Muscle layer of duodenum (tissue), 2 donors: ENCODE measurements at regions not wholly inside any gene's neighbourhood (a gene's known extent, or its start where the extent isn't known, plus 50 kb on each side); places are given as distances from the start of the nearest gene placed in this dataset.
"Not testable (repeated sequence)": the region's sequence is repeated elsewhere in the genome, so short reads cannot be mapped to it uniquely, and the experiment has no call there.

ENCODE experiments used
- H3K27ac ChIP-seq: one replicate; pipeline ENCODE4 v1.7.0; 2013; ENCODE audit warnings: mild to moderate bottlenecking, low read length
- H3K27me3 ChIP-seq: one replicate; pipeline ENCODE4 v1.7.0; 2013; ENCODE audit warnings: low read depth, mild to moderate bottlenecking, control low read depth, low read length
- H3K36me3 ChIP-seq, 2 donors: one replicate each; pipeline ENCODE4 v1.7.0; 2013; ENCODE audit warnings: low read length in 2 of 2, control low read depth in 1 of 2, mild to moderate bottlenecking in 1 of 2; ENCODE audit not compliant: insufficient read depth in 2 of 2, control insufficient read depth in 1 of 2
- H3K4me1 ChIP-seq, 2 donors: one replicate each; pipeline ENCODE4 v1.7.0; 2013; ENCODE audit warnings: low read length in 2 of 2, mild to moderate bottlenecking in 2 of 2, control low read depth in 1 of 2, moderate library complexity in 1 of 2; ENCODE audit not compliant: insufficient read depth in 2 of 2, control insufficient read depth in 1 of 2
- H3K4me3 ChIP-seq, 2 donors: one replicate each; pipeline ENCODE4 v1.7.0; 2013; ENCODE audit warnings: low read length in 2 of 2, low read depth in 1 of 2, mild to moderate bottlenecking in 1 of 2
- H3K9me3 ChIP-seq, 2 donors: one replicate each; pipeline ENCODE4 v1.7.0; 2013; ENCODE audit warnings: low read length in 2 of 2, control low read depth in 1 of 2, mild to moderate bottlenecking in 1 of 2; ENCODE audit not compliant: control insufficient read depth in 1 of 2
- donor health status: healthy.

GRCh38 chr3:44128057-44128775 is 113.5 kb upstream of the TOPAZ1 start:
- no peaks in the 10 kb centered on the region for H3K36me3 ChIP-seq
- no peaks in the 10 kb centered on the region for H3K4me1 ChIP-seq
- no peak overlapping the region for H3K27ac ChIP-seq
- H3K4me3 ChIP-seq: no peak overlapping the region
- H3K27me3 ChIP-seq: no peaks in the 10 kb centered on the region
- H3K9me3 ChIP-seq: no peaks in the 10 kb centered on the region

GRCh38 chr3:44130249-44130648 is 111.4 kb upstream of the TOPAZ1 start:
- Histone ChIP-seq H3K27ac (no peak overlapping the region), H3K27me3 (no peaks in the 10 kb centered on the region), H3K4me3 (no peak overlapping the region), H3K36me3 (no peaks in the 10 kb centered on the region), H3K9me3 (no peaks in the 10 kb centered on the region), H3K4me1 (no peaks in the 10 kb centered on the region)

DNA sequence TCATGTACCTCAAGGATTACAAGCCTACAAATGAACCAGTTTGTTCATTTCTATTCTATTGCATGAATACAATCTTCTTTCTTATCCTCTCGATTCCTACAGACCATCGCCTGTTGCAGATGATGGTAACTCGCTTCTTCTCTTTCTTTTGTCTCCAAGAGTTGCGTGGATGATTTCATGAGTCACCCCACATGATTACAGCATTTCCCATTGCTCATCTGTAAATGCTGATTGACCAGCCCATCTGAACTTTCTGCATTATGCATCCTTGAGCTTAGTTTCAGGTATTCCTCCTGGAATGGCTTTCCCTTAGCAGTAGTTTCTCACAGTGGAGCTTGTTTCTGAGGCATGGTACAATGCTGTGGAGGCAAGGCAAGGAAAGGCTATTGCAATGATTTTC is 109.6 kb upstream of the TOPAZ1 start:
- no peaks in the 10 kb centered on the region for H3K27me3 ChIP-seq

GRCh38 chr3:44132593-44132992 is 109.1 kb upstream of the TOPAZ1 start:
- no peaks in the 10 kb centered on the region for H3K4me1 ChIP-seq
- no peak overlapping the region for H3K27ac ChIP-seq
- no peaks in the 10 kb centered on the region for H3K36me3 ChIP-seq
- no peaks in the 10 kb centered on the region for H3K27me3 ChIP-seq
- H3K9me3 ChIP-seq: no peaks in the 10 kb centered on the region
- H3K4me3 ChIP-seq: no peak overlapping the region

More for the DNA sequence above, 109.6 kb upstream of the TOPAZ1 start:
- no peaks in the 10 kb centered on the region for H3K36me3 ChIP-seq
- no peaks in the 10 kb centered on the region for H3K4me1 ChIP-seq
- H3K4me3 ChIP-seq: no peak overlapping the region
- no peaks in the 10 kb centered on the region for H3K9me3 ChIP-seq
- no peak overlapping the region for H3K27ac ChIP-seq

- H3K9me3 ChIP-seq: no peaks in the 10 kb centered on the region
- H3K27me3 ChIP-seq: no peaks in the 10 kb centered on the region
- H3K36me3 ChIP-seq: no peaks in the 10 kb centered on the region
- no peak overlapping the region for H3K4me3 ChIP-seq
- H3K27ac ChIP-seq: no peak overlapping the region
- H3K4me1 ChIP-seq: no peaks in the 10 kb centered on the region
These were observed 105.3 kb upstream of the TOPAZ1 start for GRCh38 chr3:44136421-44136820.

- no peaks in the 10 kb centered on the region for H3K4me1 ChIP-seq
- no peak overlapping the region for H3K4me3 ChIP-seq
- no peak overlapping the region for H3K27ac ChIP-seq
- H3K9me3 ChIP-seq: no peaks in the 10 kb centered on the region
- H3K36me3 ChIP-seq: no peaks in the 10 kb centered on the region
- no peaks in the 10 kb centered on the region for H3K27me3 ChIP-seq
These were observed 95.6 kb upstream of the TOPAZ1 start for GRCh38 chr3:44146073-44146472.

- no peaks in the 10 kb centered on the region for H3K9me3 ChIP-seq
- no peaks in the 10 kb centered on the region for H3K36me3 ChIP-seq
- no peak overlapping the region for H3K4me3 ChIP-seq
- H3K4me1 ChIP-seq: no peaks in the 10 kb centered on the region
- H3K27me3 ChIP-seq: no peaks in the 10 kb centered on the region
- no peak overlapping the region for H3K27ac ChIP-seq
These were observed 81.9 kb upstream of the TOPAZ1 start for GRCh38 chr3:44159696-44160300.

DNA sequence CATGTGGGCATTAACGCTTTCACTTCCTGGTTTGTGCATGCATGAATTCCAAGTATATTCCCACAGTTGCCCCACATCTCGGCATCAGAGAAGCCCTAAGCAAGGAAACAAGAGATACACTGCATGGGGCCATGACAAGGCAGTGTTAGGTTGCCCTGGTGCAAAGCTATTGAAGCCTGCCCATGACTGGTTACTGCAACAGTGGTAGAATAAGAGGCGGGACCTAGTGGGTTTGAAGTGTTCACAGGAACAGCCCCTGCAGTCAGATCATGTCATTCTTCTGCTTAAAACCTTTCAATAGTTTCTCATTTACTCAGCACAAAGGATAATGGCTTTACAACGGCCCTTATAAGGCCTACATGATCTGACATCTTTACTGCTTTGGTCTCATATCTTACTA is 80.9 kb upstream of the TOPAZ1 start:
- no peak overlapping the region for H3K27ac ChIP-seq
- no peaks in the 10 kb centered on the region for H3K4me1 ChIP-seq
- H3K27me3 ChIP-seq: no peaks in the 10 kb centered on the region
- H3K9me3 ChIP-seq: no peaks in the 10 kb centered on the region
- H3K36me3 ChIP-seq: no peaks in the 10 kb centered on the region
- no peak overlapping the region for H3K4me3 ChIP-seq

DNA sequence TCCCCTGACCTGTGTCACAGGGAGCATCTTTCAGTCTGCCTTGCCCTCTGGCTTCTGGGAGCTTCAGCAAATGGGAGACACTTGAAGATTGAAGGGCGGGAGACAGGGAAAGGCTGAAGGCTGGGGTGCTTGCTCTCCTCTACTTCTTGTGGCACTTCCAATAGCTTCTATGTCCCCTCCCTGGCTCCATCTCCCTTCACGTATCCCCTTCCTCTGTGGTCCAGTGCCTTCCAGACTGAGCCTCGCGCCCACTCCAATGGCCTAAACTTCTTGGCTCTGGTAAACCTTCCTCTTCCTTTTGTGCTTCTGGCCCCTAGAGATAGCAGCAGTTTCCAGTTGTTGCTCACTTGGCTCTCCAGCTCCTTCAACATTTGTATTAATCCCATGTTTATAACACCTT is 69.8 kb upstream of the TOPAZ1 start:
- H3K36me3 ChIP-seq: no peaks in the 10 kb centered on the region
- no peak overlapping the region for H3K4me3 ChIP-seq
- H3K27me3 ChIP-seq: no peaks in the 10 kb centered on the region
- peaks cover 0 to 4% of the 10 kb centered on the region in 2 donors for H3K9me3 ChIP-seq
- H3K4me1 ChIP-seq: no peaks in the 10 kb centered on the region
- H3K27ac ChIP-seq: no peak overlapping the region

GRCh38 chr3:44172701-44173100 is 69.0 kb upstream of the TOPAZ1 start:
- not testable (repeated sequence) for H3K27me3 ChIP-seq, H3K9me3 ChIP-seq, H3K36me3 ChIP-seq, H3K4me3 ChIP-seq, H3K4me1 ChIP-seq, H3K27ac ChIP-seq

DNA sequence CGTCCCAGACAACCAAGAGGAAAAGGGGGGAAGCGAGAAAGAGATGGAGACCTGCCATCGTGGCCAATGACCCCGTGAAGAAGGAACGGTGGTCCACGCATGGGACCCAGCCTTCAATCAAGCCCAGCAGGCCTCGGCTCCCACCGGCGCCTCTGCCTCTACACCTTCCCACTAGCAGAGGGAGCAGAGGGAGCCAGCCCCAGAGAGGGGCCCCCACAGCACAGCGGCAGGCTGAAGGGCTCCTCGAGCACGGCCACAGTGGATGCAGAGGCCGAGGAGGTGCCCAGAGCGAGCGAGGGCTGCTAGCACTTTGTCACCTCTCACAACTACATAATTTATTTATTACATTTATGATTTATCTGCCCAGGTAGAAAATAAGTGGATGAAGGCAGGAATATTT is 68.4 kb upstream of the TOPAZ1 start:
- H3K4me3 ChIP-seq: no peak overlapping the region
- peaks cover 0 to 4% of the 10 kb centered on the region in 2 donors for H3K9me3 ChIP-seq
- H3K36me3 ChIP-seq: no peaks in the 10 kb centered on the region
- H3K27ac ChIP-seq: no peak overlapping the region
- no peaks in the 10 kb centered on the region for H3K4me1 ChIP-seq
- H3K27me3 ChIP-seq: no peaks in the 10 kb centered on the region

- no peaks in the 10 kb centered on the region for H3K27me3 ChIP-seq
- H3K9me3 ChIP-seq: peaks cover 0 to 4% of the 10 kb centered on the region in 2 donors
- no peak overlapping the region for H3K27ac ChIP-seq
- no peak overlapping the region for H3K4me3 ChIP-seq
- H3K4me1 ChIP-seq: no peaks in the 10 kb centered on the region
- no peaks in the 10 kb centered on the region for H3K36me3 ChIP-seq
These were observed 66.6 kb upstream of the TOPAZ1 start for GRCh38 chr3:44175070-44175469.
